Osteoblast (primary cell): ENCODE measurements at regions not wholly inside any gene's neighbourhood (a gene's known extent, or its start where the extent isn't known, plus 50 kb on each side); places are given as distances from the start of the nearest gene placed in this dataset.

ENCODE experiments used
- DNase-seq: peaks from one replicate; pipeline ENCODE4 v3.0.0; 2011; ENCODE audit warnings: low spot score, mixed read lengths; ENCODE audit not compliant: insufficient read length; ENCODE audit errors: missing footprints
- H2AFZ ChIP-seq: 2 replicates; pipeline ENCODE4 v1.6.0; 2011; ENCODE audit warnings: mild to moderate bottlenecking, low read length
- H3K27ac ChIP-seq: 2 replicates; pipeline ENCODE4 v1.5.1; 2011; ENCODE audit warnings: mild to moderate bottlenecking, low read depth, low read length, moderate library complexity
- H3K27me3 ChIP-seq: 2 replicates; pipeline ENCODE4 v1.6.0; 2012; ENCODE audit warnings: mild to moderate bottlenecking, control low read depth, inconsistent platforms, low read length, moderate library complexity; ENCODE audit not compliant: insufficient read depth
- H3K36me3 ChIP-seq: 2 replicates; pipeline ENCODE4 v1.5.1; 2011; ENCODE audit warnings: mild to moderate bottlenecking, low read length, control low read depth, moderate library complexity; ENCODE audit not compliant: insufficient read depth
- H3K4me1 ChIP-seq: 2 replicates; pipeline ENCODE4 v1.5.1; 2011; ENCODE audit warnings: mild to moderate bottlenecking, low read length, control low read depth, moderate library complexity; ENCODE audit not compliant: insufficient read depth
- H3K4me2 ChIP-seq: 2 replicates; pipeline ENCODE4 v1.6.0; 2011; ENCODE audit warnings: mild to moderate bottlenecking, low read length; ENCODE audit not compliant: insufficient read depth
- H3K4me3 ChIP-seq: fragments of 200-600 bp; sonication (generic); 3 replicates; pipeline ENCODE4 v1.5.1; 2012; ENCODE audit warnings: mild to moderate bottlenecking, low read length, inconsistent platforms; ENCODE audit not compliant: insufficient read depth
- H3K79me2 ChIP-seq: 2 replicates; pipeline ENCODE4 v1.6.0; 2012; ENCODE audit warnings: mild to moderate bottlenecking, low read length, control low read depth, inconsistent platforms; ENCODE audit not compliant: insufficient read depth
- H3K9me3 ChIP-seq: 2 replicates; pipeline ENCODE4 v1.5.1; 2011; ENCODE audit warnings: low read depth, low read length, control low read depth
- H4K20me1 ChIP-seq: 2 replicates; pipeline ENCODE4 v1.6.0; 2012; ENCODE audit warnings: mild to moderate bottlenecking, low read length, control low read depth; ENCODE audit not compliant: insufficient read depth
- CTCF ChIP-seq: IDR thresholded peaks from 2 replicates; pipeline ENCODE4 v1.5.1; 2011; ENCODE audit warnings: mild to moderate bottlenecking, low read depth, low read length, moderate library complexity; ENCODE audit errors: extremely low read depth

- H3K4me1 ChIP-seq = no peaks in the 10 kb centered on the region
- no peaks in the 10 kb centered on the region for H3K79me2 ChIP-seq
- no peaks in the 10 kb centered on the region for H3K36me3 ChIP-seq
- no peaks in the 10 kb centered on the region for H4K20me1 ChIP-seq
- no peak for DNase-seq
- TF ChIP-seq CTCF = no peak
- H2AFZ ChIP-seq = no peak overlapping the region
- no peak overlapping the region for H3K4me3 ChIP-seq
- H3K27me3 ChIP-seq = no peaks in the 10 kb centered on the region
- no peak overlapping the region for H3K4me2 ChIP-seq
- no peak overlapping the region for H3K27ac ChIP-seq
- H3K9me3 ChIP-seq = no peaks in the 10 kb centered on the region
Observed at GRCh38 chr14:41993687-41994086, 387.0 kb downstream of the LRFN5 start.

- Histone ChIP-seq H3K4me2 (no peak overlapping the region), H3K79me2 (no peaks in the 10 kb centered on the region), H3K4me1 (no peaks in the 10 kb centered on the region), H3K4me3 (no peak overlapping the region), H4K20me1 (no peaks in the 10 kb centered on the region), H2AFZ (no peak overlapping the region), H3K9me3 (no peaks in the 10 kb centered on the region), H3K36me3 (no peaks in the 10 kb centered on the region), H3K27me3 (no peaks in the 10 kb centered on the region), H3K27ac (no peak overlapping the region)
- DNase-seq = no peak
- TF ChIP-seq CTCF = no peak
Observed at GRCh38 chr14:41986700-41987099, 380.0 kb downstream of the LRFN5 start.

GRCh38 chr14:41986083-41986645 lies 379.5 kb downstream of the LRFN5 start:
- Histone ChIP-seq H4K20me1 (no peaks in the 10 kb centered on the region), H3K36me3 (no peaks in the 10 kb centered on the region), H3K27ac (no peak overlapping the region), H3K4me3 (no peak overlapping the region), H3K4me2 (no peak overlapping the region), H3K4me1 (no peaks in the 10 kb centered on the region), H2AFZ (no peak overlapping the region), H3K79me2 (no peaks in the 10 kb centered on the region), H3K9me3 (no peaks in the 10 kb centered on the region), H3K27me3 (no peaks in the 10 kb centered on the region)
- DNase-seq = no peak
- TF ChIP-seq CTCF = no peak

- TF ChIP-seq CTCF = no peak
- Histone ChIP-seq H3K4me3 (no peak overlapping the region), H3K79me2 (no peaks in the 10 kb centered on the region), H3K36me3 (no peaks in the 10 kb centered on the region), H3K9me3 (peaks cover 4% of the 10 kb centered on the region), H4K20me1 (no peaks in the 10 kb centered on the region), H3K4me2 (no peak overlapping the region), H3K27me3 (no peaks in the 10 kb centered on the region), H3K27ac (no peak overlapping the region), H2AFZ (no peak overlapping the region), H3K4me1 (no peaks in the 10 kb centered on the region)
- no peak for DNase-seq
Observed at GRCh38 chr14:41973178-41973577, 366.5 kb downstream of the LRFN5 start.
